Endothelial cell of umbilical vein (primary cell): ENCODE measurements at regions not wholly inside any gene's neighbourhood (a gene's known extent, or its start where the extent isn't known, plus 50 kb on each side); places are given as distances from the start of the nearest gene placed in this dataset.
A peak's percentile ranks its signal among the peaks of the same experiment; 100 is the strongest.

Experiments used
- BruUV-seq: library from RNA; stranded (reverse); fragments of 400-500 nt; replicated peaks from 2 replicates; lab custom pipeline; 2021; lab: Mats Ljungman, UMichigan
- CTCF ChIA-PET: fragments of 300-600, 350-600 bp; sonication (Branson Sonifier 250); formaldehyde crosslinking; loops from one replicate; lab custom pipeline; 2021; ENCODE audit warnings: antibody characterized with exemption, inconsistent platforms; lab: Charles Lee
- POLR2A ChIA-PET: fragments of 300-600, 350-600 bp; sonication (Branson Sonifier 250); formaldehyde crosslinking; loops from one replicate; lab custom pipeline; 2021; ENCODE audit warnings: antibody characterized with exemption, inconsistent platforms; lab: Charles Lee
- DNase-seq: peaks from one replicate; pipeline ENCODE4 v3.0.0-alpha.2; 2011; ENCODE audit warnings: low read depth, low spot score
- FAIRE-seq: peaks from 2 replicates; lab custom pipeline; 2011; peaks lifted over from hg19 to GRCh38; lab: Jason Lieb, UNC
- H2AFZ ChIP-seq: 2 replicates; pipeline ENCODE4 v1.6.0; 2012; ENCODE audit warnings: low read depth, low read length, control low read depth, inconsistent platforms
- H3K27ac ChIP-seq: 2 replicates; pipeline ENCODE4 v1.5.1; 2011; ENCODE audit warnings: low read depth, mild to moderate bottlenecking, control low read depth, low read length, moderate library complexity; ENCODE audit not compliant: insufficient read depth
- H3K27me3 ChIP-seq, 2 experiments: 2 replicates each; pipeline versions ENCODE4 v1.6.0 to v1.6.1; 2011; ENCODE audit warnings: low read length in 2 of 2, mixed read lengths in 1 of 2; ENCODE audit not compliant: control insufficient read depth in 2 of 2, insufficient read depth in 2 of 2
- H3K36me3 ChIP-seq, 2 experiments: 2 replicates in 1 of 2; 3 replicates in 1 of 2; pipeline ENCODE4 v1.5.1; 2011; ENCODE audit warnings: low read length in 2 of 2, mild to moderate bottlenecking in 1 of 2, moderate library complexity in 1 of 2; ENCODE audit not compliant: control insufficient read depth in 2 of 2, insufficient read depth in 2 of 2; ENCODE audit errors: extremely low read depth in 1 of 2
- H3K4me1 ChIP-seq: 3 replicates; pipeline ENCODE4 v1.5.1; 2011; ENCODE audit warnings: mild to moderate bottlenecking, low read length; ENCODE audit not compliant: control insufficient read depth, insufficient read depth; ENCODE audit errors: extremely low read depth
- H3K4me2 ChIP-seq: 2 replicates; pipeline ENCODE4 v1.6.1; 2011; ENCODE audit warnings: low read length, control low read depth, mixed read lengths; ENCODE audit not compliant: insufficient read depth
- H3K4me3 ChIP-seq, 3 experiments: fragments of 200-600 bp in 1 of 3; sonication (generic), shearing (Covaris generic) in 1 of 3; replicated peaks in 1 of 3; 2 replicates each; pipeline ENCODE4 v1.5.1; 2011 to 2016; ENCODE audit warnings: control low read depth in 3 of 3, low read length in 3 of 3, mild to moderate bottlenecking in 2 of 3, inconsistent platforms in 1 of 3, low read depth in 1 of 3, moderate library complexity in 1 of 3; ENCODE audit not compliant: insufficient read depth in 1 of 3
- H3K79me2 ChIP-seq: 2 replicates; pipeline ENCODE4 v1.6.0; 2012; ENCODE audit warnings: low read length, inconsistent platforms; ENCODE audit not compliant: control insufficient read depth, insufficient read depth
- H3K9ac ChIP-seq: replicated peaks from 2 replicates; pipeline ENCODE3; 2011; ENCODE audit warnings: low read length, control low read depth; ENCODE audit not compliant: insufficient read depth; ENCODE audit errors: extremely low read depth
- H3K9me1 ChIP-seq: replicated peaks from 3 replicates; pipeline ENCODE4 v1.6.0; 2011; ENCODE audit warnings: mild to moderate bottlenecking, low read length; ENCODE audit not compliant: control insufficient read depth, insufficient read depth; ENCODE audit errors: extremely low read depth
- H3K9me3 ChIP-seq: replicated peaks from 2 replicates; pipeline ENCODE4 v1.5.1; 2012; ENCODE audit warnings: low read length, inconsistent platforms; ENCODE audit not compliant: control insufficient read depth, insufficient read depth
- H4K20me1 ChIP-seq: replicated peaks from 2 replicates; pipeline ENCODE3; 2011; ENCODE audit warnings: mild to moderate bottlenecking, low read length; ENCODE audit not compliant: control insufficient read depth, insufficient read depth; ENCODE audit errors: extremely low read depth
- EZH2 ChIP-seq: IDR thresholded peaks from 2 replicates; pipeline ENCODE4 v1.6.1; 2012; ENCODE audit warnings: borderline replicate concordance, low read depth, mild to moderate bottlenecking, moderate library complexity, low read length, inconsistent platforms; ENCODE audit not compliant: severe bottlenecking
- FOS ChIP-seq: IDR thresholded peaks from 2 replicates; pipeline ENCODE4 v1.6.1; 2011; ENCODE audit warnings: mild to moderate bottlenecking, low read length, moderate library complexity, borderline replicate concordance; ENCODE audit not compliant: insufficient read depth
- GATA2 ChIP-seq: IDR thresholded peaks from 2 replicates; pipeline ENCODE4 v1.7.0; 2011; ENCODE audit warnings: low read depth, mild to moderate bottlenecking, moderate library complexity, mixed read lengths, low read length; ENCODE audit not compliant: insufficient read length, insufficient read depth
- JUN ChIP-seq: IDR thresholded peaks from 2 replicates; pipeline ENCODE4 v1.6.1; 2011; ENCODE audit warnings: borderline replicate concordance, low read depth; ENCODE audit not compliant: insufficient read length, insufficient read depth
- MAX ChIP-seq: IDR thresholded peaks from 2 replicates; pipeline ENCODE4 v1.6.1; 2011; ENCODE audit not compliant: insufficient read depth, insufficient read length
- MYC ChIP-seq: IDR thresholded peaks from one replicate; pipeline ENCODE4 v1.6.1; 2011; ENCODE audit warnings: mild to moderate bottlenecking, low read depth, low read length
- POLR2A ChIP-seq: IDR thresholded peaks from 2 replicates; pipeline ENCODE4 v1.6.1; 2012; ENCODE audit warnings: low read depth, mild to moderate bottlenecking, control low read depth, low read length
- POLR2AphosphoS5 ChIP-seq: IDR thresholded peaks from 2 replicates; pipeline ENCODE4 v1.6.1; 2012; ENCODE audit warnings: low read depth, mild to moderate bottlenecking, control low read depth, low read length, moderate library complexity; ENCODE audit not compliant: insufficient read depth
- dilution Hi-C: fragments of 300-500 bp; cut with MboI; formaldehyde crosslinking; loops from one replicate; pipeline ENCODE4 v1.15.0; 2019; ENCODE audit warnings: low sequenced_read_pairs; ENCODE audit not compliant: extremely low pct_ligation_motif_present
- intact Hi-C: fragments of 100-400 bp; cut with micrococcal nuclease; formaldehyde crosslinking; loops from one replicate; pipeline ENCODE4 v1.10.0; 2022
- TF ChIP-seq, protein P1 (sequence below), 2 donors: IDR thresholded peaks; 1 replicate in 1 of 2; 2 replicates in 1 of 2; pipeline ENCODE4 v1.5.1; 2011; ENCODE audit warnings: low read length in 2 of 2, mild to moderate bottlenecking in 2 of 2, moderate library complexity in 2 of 2, control low read depth in 1 of 2, inconsistent platforms in 1 of 2, low read depth in 1 of 2; ENCODE audit not compliant: insufficient read depth in 1 of 2; ENCODE audit errors: extremely low read depth in 1 of 2

DNA sequence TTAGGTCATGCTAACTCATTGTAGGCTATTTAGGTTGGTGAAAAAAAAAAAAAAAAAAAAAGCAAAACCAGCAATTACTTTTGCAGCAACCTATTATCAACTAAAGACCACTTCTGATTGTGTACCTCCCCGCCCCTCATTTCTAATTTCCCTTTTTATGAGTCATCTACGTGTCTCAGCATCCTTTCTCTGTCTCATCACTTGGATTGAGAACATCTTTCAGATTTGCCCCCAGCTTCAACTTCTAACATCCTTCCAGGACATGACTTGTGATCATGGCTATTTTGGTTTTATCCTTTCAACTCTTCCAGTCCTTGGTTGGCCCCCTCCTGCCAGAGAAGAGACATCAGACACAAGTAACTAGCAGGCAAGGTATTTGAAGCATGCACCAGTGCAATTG is 156.7 kb upstream of the CCN2 start:
- Histone ChIP-seq H3K27ac (no peak overlapping the region), H3K4me1 (no peaks in the 10 kb centered on the region), H3K9me3 (peaks cover 4% of the 10 kb centered on the region), H3K9ac (no peak overlapping the region), H3K9me1 (no peaks in the 10 kb centered on the region), H3K27me3 (no peaks in the 10 kb centered on the region), H3K36me3 (no peaks in the 10 kb centered on the region), H4K20me1 (no peaks in the 10 kb centered on the region), H2AFZ (no peak overlapping the region), H3K79me2 (no peaks in the 10 kb centered on the region), H3K4me2 (no peak overlapping the region), H3K4me3 (no peak overlapping the region)
- no peak for TF ChIP-seq GATA2
- no peak for TF ChIP-seq MAX
- peak; percentile 48 for TF ChIP-seq FOS
- TF ChIP-seq JUN = peak; percentile 11
- no peak for DNase-seq
- intact Hi-C loops (no loop called here), dilution Hi-C loops (no loop called here)
- POLR2A ChIA-PET = interaction anchor here (1.2 kb wide), 1 partner anchor 157 kb away, joined by 7 read pairs; the partner anchor contains the start of gene CCN2
- CTCF ChIA-PET = interaction anchor here (1.4 kb wide), 1 partner anchor 15 kb away, joined by 3 read pairs; no protein-coding TSS in a partner anchor
- no peak for FAIRE-seq
- no TSS peak for BruUV-seq

DNA sequence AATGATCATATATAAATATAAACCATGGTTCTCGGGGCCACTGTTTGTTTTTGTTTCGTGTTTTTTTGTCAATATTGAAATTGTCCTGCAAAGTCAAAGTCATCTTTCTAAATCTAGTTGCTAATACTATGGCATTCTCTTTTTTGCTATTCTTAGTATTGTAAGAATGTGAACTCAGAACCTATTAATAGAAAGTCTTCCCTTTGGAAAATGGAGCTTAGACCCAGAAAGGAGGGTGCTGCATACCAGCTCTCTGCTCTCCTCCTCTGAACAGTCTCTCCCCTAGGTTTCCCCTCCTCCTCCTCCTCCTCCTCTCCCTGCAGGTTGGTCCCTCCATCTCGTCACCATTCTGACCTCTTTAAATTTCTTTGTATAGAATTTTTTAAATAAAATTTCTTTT is 150.4 kb upstream of the CCN2 start:
- FAIRE-seq = no peak
- Histone ChIP-seq H4K20me1 (no peaks in the 10 kb centered on the region), H2AFZ (no peak overlapping the region), H3K27ac (no peak overlapping the region), H3K9me1 (no peaks in the 10 kb centered on the region), H3K9me3 (no peaks in the 10 kb centered on the region), H3K4me1 (no peaks in the 10 kb centered on the region), H3K9ac (no peak overlapping the region), H3K79me2 (no peaks in the 10 kb centered on the region), H3K36me3 (no peaks in the 10 kb centered on the region), H3K4me3 (no peak overlapping the region), H3K27me3 (no peaks in the 10 kb centered on the region), H3K4me2 (no peak overlapping the region)
- CTCF ChIA-PET = interaction anchor here (1.0 kb wide), 1 partner anchor 11 kb away, joined by 3 read pairs; no protein-coding TSS in a partner anchor
- no peak for DNase-seq
- no TSS peak for BruUV-seq
- intact Hi-C loops = no loop called here
- no peak for TF ChIP-seq FOS
- TF ChIP-seq POLR2AphosphoS5 = no peak
- TF ChIP-seq, protein P1, sequence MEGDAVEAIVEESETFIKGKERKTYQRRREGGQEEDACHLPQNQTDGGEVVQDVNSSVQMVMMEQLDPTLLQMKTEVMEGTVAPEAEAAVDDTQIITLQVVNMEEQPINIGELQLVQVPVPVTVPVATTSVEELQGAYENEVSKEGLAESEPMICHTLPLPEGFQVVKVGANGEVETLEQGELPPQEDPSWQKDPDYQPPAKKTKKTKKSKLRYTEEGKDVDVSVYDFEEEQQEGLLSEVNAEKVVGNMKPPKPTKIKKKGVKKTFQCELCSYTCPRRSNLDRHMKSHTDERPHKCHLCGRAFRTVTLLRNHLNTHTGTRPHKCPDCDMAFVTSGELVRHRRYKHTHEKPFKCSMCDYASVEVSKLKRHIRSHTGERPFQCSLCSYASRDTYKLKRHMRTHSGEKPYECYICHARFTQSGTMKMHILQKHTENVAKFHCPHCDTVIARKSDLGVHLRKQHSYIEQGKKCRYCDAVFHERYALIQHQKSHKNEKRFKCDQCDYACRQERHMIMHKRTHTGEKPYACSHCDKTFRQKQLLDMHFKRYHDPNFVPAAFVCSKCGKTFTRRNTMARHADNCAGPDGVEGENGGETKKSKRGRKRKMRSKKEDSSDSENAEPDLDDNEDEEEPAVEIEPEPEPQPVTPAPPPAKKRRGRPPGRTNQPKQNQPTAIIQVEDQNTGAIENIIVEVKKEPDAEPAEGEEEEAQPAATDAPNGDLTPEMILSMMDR (IDR thresholded peaks at IDR 0.05; ENCODE audit: extremely low read depth in 1 of 2, insufficient read depth in 1 of 2, low read depth in 1 of 2, low read length in 2 of 2) = no peak
- TF ChIP-seq JUN = no peak
- no peak for TF ChIP-seq MYC
- no peak for TF ChIP-seq EZH2
- TF ChIP-seq POLR2A = no peak
- TF ChIP-seq GATA2 = no peak
- TF ChIP-seq MAX = no peak
- POLR2A ChIA-PET = no interaction called here
- dilution Hi-C loops = no loop called here
